GM21786 (cell line): ENCODE measurements at regions not wholly inside any gene's neighbourhood (a gene's known extent, or its start where the extent isn't known, plus 50 kb on each side); places are given as distances from the start of the nearest gene placed in this dataset.

Source experiments
- ATAC-seq: cut with Tn5 transposase; IDR thresholded peaks from one replicate; pipeline ENCODE4 v1.9.1; 2021; ENCODE audit not compliant: unreplicated experiment

DNA sequence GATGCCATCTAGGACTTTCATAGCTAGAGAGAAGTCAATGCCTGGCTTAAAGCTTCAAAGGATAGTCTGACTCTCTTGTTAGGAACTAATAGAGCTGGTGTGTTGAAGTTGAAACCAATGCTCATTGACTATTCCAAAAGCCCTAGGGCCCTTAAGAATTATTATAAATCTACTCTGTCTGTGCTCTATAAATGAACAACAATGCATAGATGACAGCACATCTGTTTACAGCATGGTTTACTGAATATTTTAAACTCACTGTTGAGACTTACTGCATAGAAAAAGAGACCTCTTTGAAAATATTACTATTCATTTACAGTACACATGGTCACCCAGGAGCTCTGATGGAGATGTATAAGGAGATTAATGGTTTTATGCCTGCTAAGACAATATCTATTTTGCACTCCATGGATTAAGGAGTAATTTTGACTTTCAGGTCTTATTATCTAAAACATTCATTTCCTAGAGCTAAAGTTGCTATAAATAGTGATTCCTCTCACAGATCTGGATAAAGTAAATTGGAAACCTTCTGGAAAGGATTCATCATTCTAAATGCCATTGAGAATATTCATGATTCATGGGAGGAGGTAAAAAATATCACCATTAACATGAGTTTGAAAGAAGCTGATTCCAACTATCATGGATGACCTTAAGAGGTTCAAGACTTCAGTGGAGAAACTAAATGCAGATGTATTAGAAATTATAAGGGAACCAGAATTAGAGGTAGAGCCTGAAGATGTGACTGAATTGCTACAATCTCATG is 763.5 kb upstream of the MAP3K7 start:
- no peak for ATAC-seq

DNA sequence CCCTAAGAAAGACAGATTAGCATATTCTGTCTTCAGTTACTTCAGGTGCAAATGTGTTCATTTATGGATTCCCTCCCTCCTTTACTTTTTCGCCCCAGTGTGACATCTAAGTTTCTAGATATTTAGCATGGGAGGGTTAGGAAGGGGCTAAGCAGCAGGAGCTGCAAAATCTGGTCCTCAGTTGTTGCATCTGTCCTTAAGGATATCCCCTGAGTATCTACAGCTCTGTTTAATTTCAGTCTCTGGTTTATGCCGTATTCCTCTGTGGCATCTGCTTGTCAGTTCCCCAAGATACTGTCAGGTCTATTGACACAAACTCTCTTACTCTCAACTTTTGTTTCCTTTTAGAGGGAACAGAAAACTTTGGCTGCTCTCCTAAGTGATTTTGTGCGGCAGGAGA is 754.6 kb upstream of the MAP3K7 start:
- no peak for ATAC-seq

DNA sequence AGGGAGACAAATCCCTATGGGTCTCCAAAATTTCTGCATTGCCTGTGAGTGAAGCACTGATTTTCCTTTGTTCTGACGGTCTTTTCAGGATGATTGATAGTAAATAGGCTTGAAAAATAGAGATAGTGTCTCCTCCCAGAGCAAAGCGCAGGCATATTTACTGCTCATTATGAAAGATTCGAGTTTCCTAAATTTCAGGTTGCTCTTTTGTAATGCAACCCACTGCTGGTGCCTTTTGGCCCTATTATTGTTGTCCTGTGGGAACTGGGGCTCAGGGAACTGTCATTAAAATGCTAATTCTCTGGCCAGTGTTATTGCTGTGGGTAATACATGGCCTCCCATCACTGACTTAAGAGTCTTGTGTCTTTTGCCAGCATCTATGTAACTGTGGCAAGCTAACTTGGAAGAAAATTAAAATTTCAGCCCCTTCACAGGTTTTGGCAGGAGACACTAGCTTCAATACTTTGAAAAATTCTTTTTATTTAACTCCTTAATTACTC is 754.1 kb upstream of the MAP3K7 start:
- ATAC-seq: no peak

DNA sequence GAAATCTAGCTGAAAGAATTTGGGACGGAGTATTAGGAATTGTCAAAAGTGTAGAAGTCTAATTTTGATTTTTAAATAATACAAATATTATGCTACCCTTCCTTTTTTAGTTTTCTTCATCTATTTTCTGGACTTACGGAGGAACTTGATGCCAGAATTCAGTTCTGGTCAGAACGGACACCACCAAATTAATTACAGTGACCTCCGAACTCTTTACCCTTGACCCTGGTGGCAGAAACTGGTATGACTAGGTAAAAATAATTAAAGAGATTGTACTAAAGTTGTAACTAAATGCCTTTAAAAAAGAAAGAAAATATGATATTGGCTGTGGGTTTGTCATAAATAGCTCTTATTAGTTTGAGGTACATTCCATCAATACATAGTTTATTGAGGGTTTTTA is 751.1 kb upstream of the MAP3K7 start:
- no peak for ATAC-seq

DNA sequence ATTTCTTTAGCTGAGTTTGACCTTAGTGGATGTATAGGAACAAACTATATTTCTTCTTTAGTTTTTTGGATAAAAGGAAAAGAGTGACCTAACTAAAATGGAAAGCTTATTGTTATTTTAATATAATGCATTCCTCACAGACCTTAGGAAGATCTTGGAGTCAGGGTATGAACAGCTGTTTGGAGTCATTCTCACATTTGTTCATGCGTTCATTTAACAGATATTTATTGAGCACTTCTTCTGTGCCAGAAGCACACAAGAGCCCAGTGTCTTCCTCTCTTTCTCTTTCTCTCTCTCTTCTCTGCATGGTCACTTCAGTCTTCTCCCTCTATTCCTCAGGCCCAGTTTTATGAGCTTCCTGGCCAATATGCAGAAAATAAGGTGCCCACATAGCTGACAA is 744.0 kb upstream of the MAP3K7 start:
- ATAC-seq: no peak

DNA sequence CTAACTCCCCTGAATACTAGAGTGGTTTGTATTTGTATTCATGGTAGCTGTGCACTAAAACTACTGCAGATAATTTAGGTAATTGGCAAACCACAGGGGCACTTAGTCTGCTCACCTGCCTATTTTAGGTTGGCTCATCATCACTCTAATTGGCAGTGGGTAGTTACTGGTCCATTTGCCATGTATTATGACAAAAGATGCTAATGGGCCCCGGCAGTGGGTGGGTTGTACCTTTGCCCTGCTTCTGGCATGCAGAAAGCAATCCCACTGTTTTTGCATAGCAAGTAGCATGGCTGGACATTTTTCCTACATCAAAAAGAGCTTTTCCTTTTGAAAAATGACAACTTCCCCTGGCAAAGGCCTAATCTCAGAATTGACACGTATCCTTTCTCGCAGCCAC is 741.4 kb upstream of the MAP3K7 start:
- ATAC-seq: no peak

DNA sequence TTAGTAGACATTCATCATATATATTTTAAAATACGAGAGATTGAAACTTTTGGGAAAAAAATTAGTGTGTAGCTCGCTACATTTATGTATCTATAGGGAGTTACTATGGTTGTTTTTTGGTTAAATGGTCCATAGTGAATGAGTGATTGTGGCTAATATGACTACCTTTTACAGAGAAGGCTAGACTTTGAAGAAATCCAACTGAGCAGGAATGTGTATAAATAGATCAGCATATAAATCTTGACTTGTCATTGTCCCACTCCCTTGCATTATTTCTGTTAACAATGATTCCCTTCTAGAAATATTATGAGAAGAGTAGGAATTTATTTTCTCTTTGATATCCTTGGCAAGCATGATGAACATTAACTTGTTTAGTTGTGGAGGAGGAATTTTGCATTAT is 737.8 kb upstream of the MAP3K7 start:
- no peak for ATAC-seq

DNA sequence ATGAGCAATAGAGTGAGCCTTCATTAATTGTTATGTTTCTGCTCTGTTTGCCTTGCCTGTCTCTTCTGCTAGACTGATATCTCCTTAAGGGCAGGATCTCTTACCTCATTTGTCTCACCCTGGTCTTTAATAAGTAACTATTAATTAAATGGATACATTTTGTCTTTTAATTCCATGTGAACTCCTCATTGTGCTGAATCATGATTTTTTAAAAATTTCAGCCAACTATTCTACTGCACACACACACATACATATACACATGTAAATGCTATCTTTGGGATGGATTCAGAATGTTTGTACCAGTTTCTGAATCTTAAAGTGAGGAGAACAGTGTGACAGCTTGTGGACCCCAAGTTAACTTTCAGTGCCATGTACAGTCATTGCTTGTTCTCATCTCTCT is 731.1 kb upstream of the MAP3K7 start:
- no peak for ATAC-seq

DNA sequence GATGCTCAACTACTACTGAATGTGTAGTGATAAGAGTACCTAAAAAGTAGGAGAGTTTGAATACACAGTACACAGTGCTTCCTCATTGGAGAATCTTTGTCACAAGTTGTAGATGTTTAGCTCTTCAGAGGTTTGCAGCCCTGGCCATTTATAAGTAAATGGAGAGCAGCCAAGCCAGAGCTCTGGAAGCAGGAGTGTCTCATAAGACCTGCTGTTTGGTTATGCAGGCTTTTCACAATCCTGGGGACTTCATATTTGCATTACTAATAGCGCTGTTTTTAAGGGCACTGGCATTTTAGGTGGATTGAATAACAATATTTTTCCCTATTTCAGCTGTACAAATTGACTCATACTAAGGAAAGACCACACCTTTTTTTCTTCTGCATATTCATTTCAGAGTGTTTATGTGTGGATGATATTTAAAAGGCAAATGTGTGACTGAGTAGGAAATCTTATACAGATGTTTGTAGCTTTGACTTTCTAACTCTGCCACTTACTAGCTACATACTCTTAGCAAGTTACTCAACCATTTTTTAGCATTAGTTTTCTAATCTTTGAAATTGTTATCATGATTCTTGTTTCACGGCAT is 730.5 kb upstream of the MAP3K7 start:
- ATAC-seq: no peak

DNA sequence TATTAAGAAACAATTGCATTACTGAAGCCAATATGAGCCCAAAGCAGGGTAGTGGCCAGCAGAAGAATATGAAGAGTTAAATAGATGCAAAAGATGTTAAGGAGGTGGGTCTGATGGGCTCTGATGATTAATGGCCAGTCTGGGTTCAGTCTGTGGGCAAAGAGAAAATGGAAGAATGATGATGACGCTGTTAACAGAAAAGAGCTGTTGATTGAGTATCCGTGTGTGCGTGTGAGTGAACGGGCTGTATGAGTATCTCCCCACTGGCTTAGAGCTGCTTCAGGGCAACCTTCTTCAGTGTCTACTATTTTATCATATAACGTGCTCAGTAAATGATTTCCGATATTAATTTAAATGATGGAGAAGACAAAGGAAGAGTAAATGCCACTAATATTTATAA is 723.3 kb upstream of the MAP3K7 start:
- ATAC-seq: no peak

DNA sequence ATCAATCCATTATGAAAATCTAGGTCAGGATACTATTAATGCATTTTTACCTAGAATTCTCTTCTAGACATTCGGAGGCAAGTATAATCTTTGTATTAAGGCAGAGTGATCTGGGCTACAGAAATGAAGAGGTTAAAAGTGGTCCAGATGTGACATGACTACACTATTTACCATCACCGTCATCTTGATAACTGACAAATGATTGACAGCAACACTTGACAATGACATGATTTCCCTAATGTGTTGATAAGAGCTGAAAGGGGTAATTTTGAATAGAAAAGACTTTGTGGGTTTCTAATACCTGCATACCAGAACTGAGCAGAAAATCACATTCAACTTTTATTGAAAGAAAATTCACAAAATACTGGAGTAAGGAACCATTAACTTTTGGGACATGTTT is 718.9 kb upstream of the MAP3K7 start:
- no peak for ATAC-seq

DNA sequence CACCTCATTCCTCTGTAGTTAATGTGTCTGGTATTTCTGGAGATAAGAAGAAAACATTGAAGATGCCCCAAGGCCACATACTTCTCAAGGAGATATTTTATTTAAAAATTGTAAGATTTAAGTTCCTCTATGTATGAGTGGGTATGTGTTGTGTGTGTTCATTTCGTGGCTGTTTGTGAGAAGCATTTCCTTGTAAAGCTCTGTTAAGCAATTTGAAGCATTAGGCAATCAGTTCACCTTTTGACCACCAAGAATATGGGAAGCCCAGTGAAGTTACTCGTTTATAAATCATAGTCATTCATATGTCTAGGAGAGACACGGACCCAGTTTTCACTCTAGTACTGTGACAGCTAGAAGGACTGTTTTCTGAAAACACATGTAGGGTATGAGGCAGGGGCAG is 717.6 kb upstream of the MAP3K7 start:
- no peak for ATAC-seq

DNA sequence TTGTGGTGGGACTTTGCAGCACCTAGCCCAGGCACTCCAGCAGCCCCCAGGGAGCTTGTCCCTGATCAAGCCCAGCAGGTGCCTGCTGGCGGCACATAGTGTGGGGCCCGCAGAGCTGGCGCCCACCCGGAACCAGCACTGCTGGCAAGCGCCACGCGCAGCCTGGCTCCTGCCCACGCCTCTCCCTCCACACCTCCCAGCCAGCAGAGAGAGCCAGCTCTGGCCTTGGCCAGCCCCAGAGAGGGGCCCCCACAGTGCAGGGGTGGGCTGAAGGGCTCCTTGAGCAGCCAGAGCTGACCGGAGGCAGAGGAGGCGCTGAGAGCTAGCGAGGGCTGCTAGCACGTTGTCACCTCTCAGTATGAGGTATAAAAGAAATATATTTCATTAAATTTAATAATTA is 716.5 kb upstream of the MAP3K7 start:
- no peak for ATAC-seq

DNA sequence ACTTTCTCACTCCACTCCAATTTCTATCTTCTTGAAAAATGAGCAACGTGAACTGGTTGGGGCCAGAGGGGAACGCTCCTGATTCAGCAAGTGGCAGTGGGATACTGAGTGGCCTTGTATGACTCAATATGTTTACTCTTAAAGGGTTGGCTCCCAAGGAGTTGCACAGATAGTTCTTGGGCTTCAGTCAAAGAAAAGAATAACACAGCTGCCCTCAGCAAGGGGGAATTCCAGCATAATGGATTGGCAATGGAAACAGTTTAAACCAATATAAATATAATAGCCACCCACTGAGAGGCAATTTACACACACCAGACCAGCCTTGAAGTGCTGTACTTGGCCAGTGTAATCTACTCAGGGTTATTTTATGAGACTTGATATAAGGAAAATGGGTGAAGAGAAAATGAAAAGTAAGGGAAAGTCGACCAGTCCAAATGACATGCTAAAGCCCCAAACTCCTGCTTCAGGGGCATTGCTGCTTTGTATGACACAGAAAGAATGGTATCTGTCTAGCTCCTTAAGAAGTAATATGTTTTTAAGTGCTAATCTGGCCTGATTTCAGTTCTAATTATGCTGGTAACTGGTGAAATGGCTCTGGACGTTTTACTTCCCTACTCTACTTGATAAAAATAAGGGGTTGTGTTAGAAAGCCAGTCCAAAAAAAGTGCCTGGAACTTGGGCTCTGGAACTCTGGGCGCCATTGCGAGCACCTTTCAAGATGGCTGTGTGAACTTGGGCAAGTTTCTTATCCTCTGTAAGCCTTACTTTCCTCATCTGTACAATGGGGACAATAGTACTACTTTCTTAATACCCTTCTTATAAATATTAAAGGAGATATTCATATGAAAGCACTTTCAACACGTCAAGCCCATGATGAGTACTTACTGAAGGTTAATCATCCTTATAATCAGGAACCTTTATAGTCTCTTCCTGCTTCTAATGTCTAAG is 712.9 kb upstream of the MAP3K7 start:
- ATAC-seq: no peak

DNA sequence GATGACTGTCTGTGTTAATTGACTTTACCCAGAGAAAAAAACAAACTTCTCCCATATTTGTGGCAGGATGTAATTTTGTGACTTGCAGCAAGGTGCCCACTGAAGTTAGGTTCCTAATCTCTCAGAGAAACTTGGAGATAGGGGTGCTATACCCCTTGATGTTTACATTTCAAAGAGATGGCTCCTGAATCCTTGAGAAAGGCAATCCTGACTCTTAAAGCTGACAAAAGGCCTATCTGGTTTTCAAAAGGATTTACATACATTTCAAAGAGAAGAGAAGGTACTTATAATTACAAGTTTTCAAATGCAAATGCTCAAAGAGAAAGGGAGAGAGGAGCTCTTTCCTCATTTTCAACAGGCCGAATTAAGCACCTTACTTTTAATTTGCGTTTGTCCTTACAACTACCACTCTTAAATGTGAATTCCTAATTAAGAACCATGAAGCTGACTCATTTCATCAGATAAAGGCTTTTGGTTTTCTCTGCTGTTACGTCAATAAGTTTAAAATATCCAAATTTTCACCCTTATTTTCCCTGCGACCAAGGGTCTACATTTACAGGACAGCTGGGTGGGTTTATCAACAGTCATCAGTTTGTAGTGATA is 711.8 kb upstream of the MAP3K7 start:
- ATAC-seq: no peak

DNA sequence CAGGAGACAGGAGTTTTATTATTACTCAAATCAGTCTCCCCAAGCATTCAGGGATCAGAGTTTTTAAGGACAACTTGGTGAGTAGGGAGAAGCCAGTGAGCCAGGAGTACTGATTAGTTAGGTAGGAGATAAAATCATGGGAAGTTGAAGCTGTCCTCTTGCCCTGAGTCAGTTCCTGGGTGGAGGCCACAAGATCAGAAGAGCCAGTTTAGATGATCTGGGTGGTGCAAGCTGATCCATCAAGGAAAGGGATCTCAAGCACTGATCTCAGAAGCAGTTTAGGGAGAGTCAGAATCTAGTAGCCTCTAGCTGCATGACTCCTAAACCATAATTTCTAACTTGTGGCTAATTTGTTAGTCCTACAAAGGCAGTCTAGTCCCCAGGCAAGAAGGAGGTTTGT is 706.5 kb upstream of the MAP3K7 start:
- no peak for ATAC-seq

DNA sequence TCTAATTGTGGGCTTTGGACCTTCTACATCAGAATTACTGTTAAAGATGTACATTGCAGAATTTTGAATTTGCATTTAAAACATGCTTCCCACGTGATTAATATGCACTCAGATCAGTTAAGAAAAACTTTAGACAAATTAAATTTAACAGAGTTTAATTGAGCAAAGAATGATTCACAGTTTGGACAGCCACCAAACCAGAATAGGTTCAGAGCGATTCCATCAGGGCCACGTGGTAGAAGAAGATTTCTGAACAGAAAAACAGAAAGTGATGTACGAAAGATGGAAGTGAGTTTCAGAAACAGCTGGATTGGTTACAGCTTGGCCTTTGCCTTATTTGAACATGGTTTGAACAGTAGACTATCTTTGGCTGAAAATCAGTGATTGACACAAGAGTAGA is 704.2 kb upstream of the MAP3K7 start:
- no peak for ATAC-seq

DNA sequence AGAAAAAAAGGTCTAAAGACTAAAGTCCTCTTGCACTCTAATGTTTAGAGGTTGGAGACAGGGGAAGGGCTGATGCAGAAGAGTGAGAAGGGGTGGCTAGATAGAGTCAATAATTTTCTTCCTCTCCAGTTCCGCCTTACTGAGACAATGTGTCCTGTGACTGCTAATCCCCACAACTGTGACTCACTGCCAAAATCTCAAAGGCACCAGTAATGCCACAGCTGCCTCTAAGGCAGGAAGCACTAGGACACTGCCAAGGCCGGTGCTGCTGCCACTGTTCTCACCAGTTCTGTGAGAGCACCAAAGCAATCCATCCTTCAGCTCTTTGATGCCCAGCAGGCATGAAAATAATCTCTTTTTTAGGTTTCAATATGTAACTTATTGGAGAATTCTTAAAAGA is 701.9 kb upstream of the MAP3K7 start:
- ATAC-seq: no peak

DNA sequence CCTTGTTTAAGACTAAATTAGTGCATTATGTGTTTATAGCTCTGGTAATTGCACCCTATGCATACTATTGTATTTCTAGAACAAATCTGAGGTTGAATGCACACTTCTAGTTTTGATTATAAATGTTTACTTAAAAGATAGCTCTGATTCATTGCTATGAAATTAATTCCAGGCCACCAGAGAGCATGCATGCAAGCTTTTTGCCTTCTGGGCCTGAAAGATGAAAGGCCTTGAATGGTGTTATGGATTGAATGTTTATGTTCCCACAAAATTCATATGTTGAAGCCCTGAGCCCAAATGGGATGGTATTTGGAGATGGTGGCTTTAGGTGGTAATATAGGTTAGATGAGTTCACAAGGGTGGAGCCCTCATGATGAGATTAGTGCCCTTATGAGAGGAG is 695.0 kb upstream of the MAP3K7 start:
- ATAC-seq: no peak

DNA sequence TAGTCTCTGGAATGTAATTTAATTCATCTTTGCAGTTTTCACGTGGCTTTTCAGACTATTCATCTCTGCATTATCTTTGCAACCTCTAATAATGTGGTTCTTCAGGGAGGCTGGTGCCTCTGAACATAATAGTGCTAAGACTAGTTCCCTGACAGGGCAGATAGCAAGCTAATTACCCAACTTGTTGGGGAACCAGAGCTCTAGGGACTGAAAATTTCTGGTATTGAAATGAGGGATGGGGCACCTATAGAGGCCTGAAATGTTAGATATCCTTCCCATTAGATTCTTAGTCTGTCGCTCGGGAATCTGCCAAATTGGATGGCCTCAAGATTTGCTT is 693.6 kb upstream of the MAP3K7 start:
- ATAC-seq: no peak

DNA sequence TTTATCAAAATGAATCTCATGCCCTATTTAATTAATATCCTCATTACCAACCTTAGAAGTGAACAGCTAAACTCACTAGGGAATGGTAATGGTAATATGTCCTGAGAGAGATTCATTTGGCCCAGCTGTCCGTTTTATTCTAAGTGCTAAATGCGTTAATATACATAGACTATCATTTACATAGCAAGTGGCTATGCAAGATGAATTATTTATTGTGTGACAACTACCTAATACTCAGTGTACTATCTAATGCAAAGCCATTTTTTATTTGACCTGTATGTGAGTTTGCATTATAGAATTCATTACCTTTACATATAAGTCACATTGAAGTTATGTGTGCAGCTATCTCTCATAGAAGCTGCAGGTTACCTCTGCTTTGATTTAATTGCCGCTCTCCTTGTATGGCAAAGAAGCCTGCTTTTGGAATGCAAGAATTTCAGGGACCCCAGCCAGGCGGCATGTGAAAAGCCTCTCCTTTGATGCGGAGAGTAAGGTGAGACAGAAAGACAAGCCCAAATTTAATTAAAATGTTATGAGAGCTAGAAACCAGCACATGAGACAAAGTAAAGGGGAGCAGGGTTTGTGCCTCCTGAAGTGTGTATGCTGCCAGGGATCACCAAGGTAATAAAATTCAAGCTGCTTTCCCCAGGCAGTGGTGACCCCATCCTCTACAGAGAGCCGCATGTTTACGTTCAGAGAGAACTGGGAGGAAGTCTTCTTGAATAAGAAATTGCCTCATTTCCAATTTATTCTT is 693.0 kb upstream of the MAP3K7 start:
- no peak for ATAC-seq
